ENCODE measurements at regions not wholly inside any gene's neighbourhood (a gene's known extent, or its start where the extent isn't known, plus 50 kb on each side); places are given as distances from the start of the nearest gene placed in this dataset.
A peak's percentile ranks its signal among the peaks of the same experiment; 100 is the strongest.

GRCh38 chr17:36722121-36722902, 120.9 kb downstream of the MRM1 start:
- in situ Hi-C loops (cut with MboI; ENCODE audit: low sequenced_read_pairs, unreplicated experiment), result no loop called here
- DNase-seq (ENCODE audit: low spot score), result peak; percentile 90
- no peak for TF ChIP-seq CTCF (IDR thresholded peaks at IDR 0.05; ENCODE audit: borderline replicate concordance, control extremely low read depth, extremely low read depth, insufficient read depth, missing control alignments)

- no peak for DNase-seq (ENCODE audit: low spot score)
- no peak for TF ChIP-seq CTCF (IDR thresholded peaks at IDR 0.05; ENCODE audit: borderline replicate concordance, control extremely low read depth, extremely low read depth, insufficient read depth, missing control alignments)
- in situ Hi-C loops (cut with MboI; ENCODE audit: low sequenced_read_pairs, unreplicated experiment), result no loop called here
Measured at GRCh38 chr17:36722903-36723263, 121.5 kb downstream of the MRM1 start.

- in situ Hi-C loops (cut with MboI; ENCODE audit: low sequenced_read_pairs, unreplicated experiment), result no loop called here
- DNase-seq (ENCODE audit: low spot score), result no peak
- TF ChIP-seq CTCF (IDR thresholded peaks at IDR 0.05; ENCODE audit: borderline replicate concordance, control extremely low read depth, extremely low read depth, insufficient read depth, missing control alignments), result no peak
Measured at GRCh38 chr17:36723459-36724025, 122.2 kb downstream of the MRM1 start.

- in situ Hi-C loops (cut with MboI; ENCODE audit: low sequenced_read_pairs, unreplicated experiment), result no loop called here
Measured at GRCh38 chr17:36726199-36726598, 124.8 kb downstream of the MRM1 start.

GRCh38 chr17:36727052-36727451, 125.7 kb downstream of the MRM1 start:
- no peak for DNase-seq (ENCODE audit: low spot score)
- no peak for TF ChIP-seq CTCF (IDR thresholded peaks at IDR 0.05; ENCODE audit: borderline replicate concordance, control extremely low read depth, extremely low read depth, insufficient read depth, missing control alignments)
- in situ Hi-C loops (cut with MboI; ENCODE audit: low sequenced_read_pairs, unreplicated experiment), result no loop called here

More at GRCh38 chr17:36726199-36726598, 124.8 kb downstream of the MRM1 start:
- DNase-seq (ENCODE audit: low spot score), result no peak
- TF ChIP-seq CTCF (IDR thresholded peaks at IDR 0.05; ENCODE audit: borderline replicate concordance, control extremely low read depth, extremely low read depth, insufficient read depth, missing control alignments), result no peak

- DNase-seq (ENCODE audit: low spot score), result no peak
- no peak for TF ChIP-seq CTCF (IDR thresholded peaks at IDR 0.05; ENCODE audit: borderline replicate concordance, control extremely low read depth, extremely low read depth, insufficient read depth, missing control alignments)
- in situ Hi-C loops (cut with MboI; ENCODE audit: low sequenced_read_pairs, unreplicated experiment), result no loop called here
Measured at GRCh38 chr17:36727577-36727976, 126.2 kb downstream of the MRM1 start.

All from GM13976 (cell line).